ENCODE measurements at regions not wholly inside any gene's neighbourhood (a gene's known extent, or its start where the extent isn't known, plus 50 kb on each side); places are given as distances from the start of the nearest gene placed in this dataset.
"Not testable (repeated sequence)": the region's sequence is repeated elsewhere in the genome, so short reads cannot be mapped to it uniquely, and the experiment has no call there.

GRCh38 chr3:76532158-76532822 is 507.6 kb upstream of the ROBO2 start:
- no peak for DNase-seq (ENCODE audit: low spot score)

GRCh38 chr3:76533710-76534109 is 506.2 kb upstream of the ROBO2 start:
- not testable (repeated sequence) for DNase-seq (ENCODE audit: low spot score)

- not testable (repeated sequence) for DNase-seq (ENCODE audit: low spot score)
Measured at GRCh38 chr3:76537857-76538256, 502.0 kb upstream of the ROBO2 start.

- no peak for DNase-seq (ENCODE audit: low spot score)
Measured at GRCh38 chr3:76547674-76548073, 492.2 kb upstream of the ROBO2 start.

GRCh38 chr3:76550522-76551201 is 489.2 kb upstream of the ROBO2 start:
- DNase-seq (ENCODE audit: low spot score): no peak

- no peak for DNase-seq (ENCODE audit: low spot score)
Measured at GRCh38 chr3:76551739-76552138, 488.2 kb upstream of the ROBO2 start.

- DNase-seq (ENCODE audit: low spot score): no peak
Measured at GRCh38 chr3:76552653-76553052, 487.2 kb upstream of the ROBO2 start.

- no peak for DNase-seq (ENCODE audit: low spot score)
Measured at GRCh38 chr3:76554707-76555106, 485.2 kb upstream of the ROBO2 start.

GRCh38 chr3:76561494-76562236 is 478.2 kb upstream of the ROBO2 start:
- DNase-seq (ENCODE audit: low spot score): no peak

GRCh38 chr3:76565496-76566210 is 474.2 kb upstream of the ROBO2 start:
- no peak for DNase-seq (ENCODE audit: low spot score)

- no peak for DNase-seq (ENCODE audit: low spot score)
Measured at GRCh38 chr3:76566211-76566534, 473.7 kb upstream of the ROBO2 start.

GRCh38 chr3:76566904-76567303 is 473.0 kb upstream of the ROBO2 start:
- DNase-seq (ENCODE audit: low spot score): no peak

GRCh38 chr3:76570436-76571057 is 469.4 kb upstream of the ROBO2 start:
- DNase-seq (ENCODE audit: low spot score): no peak

GRCh38 chr3:76576201-76576600 is 463.7 kb upstream of the ROBO2 start:
- no peak for DNase-seq (ENCODE audit: low spot score)

GRCh38 chr3:76582098-76582497 is 457.8 kb upstream of the ROBO2 start:
- no peak for DNase-seq (ENCODE audit: low spot score)

GRCh38 chr3:76582632-76583378 is 457.1 kb upstream of the ROBO2 start:
- DNase-seq (ENCODE audit: low spot score): no peak

GRCh38 chr3:76585794-76586392 is 454.0 kb upstream of the ROBO2 start:
- DNase-seq (ENCODE audit: low spot score): no peak

- DNase-seq (ENCODE audit: low spot score): no peak
Measured at GRCh38 chr3:76586471-76586870, 453.4 kb upstream of the ROBO2 start.

GRCh38 chr3:76610150-76610549 is 429.7 kb upstream of the ROBO2 start:
- DNase-seq (ENCODE audit: low spot score): no peak

- no peak for DNase-seq (ENCODE audit: low spot score)
Measured at GRCh38 chr3:76615719-76616118, 424.2 kb upstream of the ROBO2 start.

- DNase-seq (ENCODE audit: low spot score): no peak
Measured at GRCh38 chr3:76624164-76624563, 415.7 kb upstream of the ROBO2 start.
